Stimulated activated CD8-positive, alpha-beta memory T cell treated with anti-CD3 and anti-CD28 coated beads, Interleukin-2, amount 100 ng/mL, for 1 hour (primary cell): ENCODE measurements at regions not wholly inside any gene's neighbourhood (a gene's known extent, or its start where the extent isn't known, plus 50 kb on each side); places are given as distances from the start of the nearest gene placed in this dataset.
"Not testable (repeated sequence)": the region's sequence is repeated elsewhere in the genome, so short reads cannot be mapped to it uniquely, and the experiment has no call there.

Experiments used
- DNase-seq, 2 donors: peaks; one replicate each; pipeline ENCODE4 v3.0.0-alpha.2; 2020; ENCODE audit warnings: low read depth in 2 of 2

DNA sequence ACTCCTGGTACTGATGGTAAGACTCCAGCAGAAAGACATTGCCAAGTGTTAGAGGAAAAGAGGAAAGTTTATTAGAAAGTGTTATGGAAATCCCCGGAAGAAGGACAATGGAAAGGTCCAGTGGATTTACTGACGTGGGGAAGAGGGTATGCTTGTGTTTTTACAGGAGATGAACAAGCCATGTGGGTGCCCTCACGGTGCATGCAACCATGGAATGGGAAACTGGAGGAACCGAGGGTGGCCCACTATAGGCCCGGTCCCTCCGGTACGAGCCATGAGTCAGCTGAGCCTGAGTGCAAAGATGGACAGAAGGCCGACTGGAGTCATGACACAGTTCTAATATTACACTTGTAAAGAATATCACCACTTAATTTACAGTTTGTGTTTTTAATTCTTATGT lies 123.3 kb upstream of the ZCCHC13 start:
- DNase-seq, result no peak

DNA sequence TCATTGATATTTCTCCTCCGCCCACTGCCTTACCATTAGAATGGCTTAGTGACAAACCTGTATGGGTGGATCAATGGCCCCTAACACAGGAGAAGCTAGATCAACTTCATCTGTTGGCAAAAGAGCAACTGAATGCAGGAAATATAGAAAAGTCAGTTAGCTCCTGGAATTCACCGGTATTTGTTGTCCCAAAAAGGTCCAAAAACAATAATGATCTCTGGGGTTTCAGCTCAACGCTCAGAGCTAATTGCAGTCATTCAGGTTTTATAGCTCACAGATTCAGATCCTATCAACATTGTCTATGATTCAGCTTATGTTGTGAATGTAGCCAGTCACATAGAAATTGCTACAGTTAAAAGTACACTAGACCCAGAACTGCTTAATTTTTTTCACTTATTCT lies 124.0 kb upstream of the ZCCHC13 start:
- no peak for DNase-seq

DNA sequence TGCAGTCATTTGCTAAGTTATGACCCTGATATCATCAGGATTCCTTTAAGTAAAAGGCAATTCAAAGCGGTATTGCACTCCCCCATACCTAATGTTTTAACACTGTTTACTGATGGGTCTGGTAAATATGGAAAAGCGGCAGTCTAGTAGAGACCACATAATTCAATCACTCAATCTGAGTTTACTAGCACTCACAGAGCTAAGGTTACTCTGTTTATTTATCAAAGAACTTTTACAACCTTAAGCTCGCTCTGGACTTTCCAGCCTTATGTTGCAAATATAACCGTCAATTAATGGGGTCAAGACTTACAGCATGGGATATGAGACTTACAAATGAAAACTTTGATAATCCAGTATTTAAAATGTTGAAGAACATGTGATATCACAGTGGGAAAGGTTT lies 124.5 kb upstream of the ZCCHC13 start:
- no peak for DNase-seq

- no peak for DNase-seq
Observed at GRCh38 chrX:74179071-74179470, 124.9 kb upstream of the ZCCHC13 start.

DNA sequence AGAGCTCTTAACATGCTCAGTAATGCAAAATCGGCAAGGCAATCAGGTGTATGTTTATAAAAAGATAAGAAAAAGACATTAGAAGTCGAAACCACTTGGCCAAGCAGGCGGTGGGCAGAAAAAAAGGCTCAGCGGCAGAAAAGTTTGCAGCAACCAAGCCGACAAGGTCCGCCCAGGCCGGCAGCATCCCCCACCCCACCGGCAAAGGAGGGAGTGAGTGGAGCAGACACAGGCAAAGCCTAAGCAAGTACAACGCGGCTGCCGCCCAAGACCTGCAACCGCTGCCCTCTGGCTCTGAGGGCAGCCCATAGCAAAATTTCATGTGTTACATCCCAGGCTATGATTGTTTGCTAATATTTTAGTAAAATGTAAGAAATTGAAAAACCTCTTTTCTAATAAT lies 125.4 kb upstream of the ZCCHC13 start:
- DNase-seq, result no peak

DNA sequence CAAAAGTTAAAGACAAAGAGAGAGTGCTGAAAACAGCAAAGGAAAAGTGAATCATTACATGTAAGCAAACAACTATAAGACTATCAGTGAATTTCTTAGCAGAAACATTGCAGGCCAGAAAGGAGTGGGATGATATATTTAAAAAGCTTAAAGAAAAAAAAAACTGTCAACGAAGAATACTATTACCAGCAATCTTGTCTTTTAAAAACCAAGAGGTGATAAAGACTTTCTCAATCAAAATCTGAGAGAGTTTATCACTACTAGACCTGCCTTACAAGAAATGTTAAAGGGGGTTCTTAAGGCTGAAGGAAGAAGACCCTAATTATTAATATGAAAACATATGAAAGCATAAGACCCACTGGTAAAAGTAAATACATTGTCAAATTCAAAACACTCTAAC lies 132.5 kb upstream of the ZCCHC13 start:
- no peak for DNase-seq

DNA sequence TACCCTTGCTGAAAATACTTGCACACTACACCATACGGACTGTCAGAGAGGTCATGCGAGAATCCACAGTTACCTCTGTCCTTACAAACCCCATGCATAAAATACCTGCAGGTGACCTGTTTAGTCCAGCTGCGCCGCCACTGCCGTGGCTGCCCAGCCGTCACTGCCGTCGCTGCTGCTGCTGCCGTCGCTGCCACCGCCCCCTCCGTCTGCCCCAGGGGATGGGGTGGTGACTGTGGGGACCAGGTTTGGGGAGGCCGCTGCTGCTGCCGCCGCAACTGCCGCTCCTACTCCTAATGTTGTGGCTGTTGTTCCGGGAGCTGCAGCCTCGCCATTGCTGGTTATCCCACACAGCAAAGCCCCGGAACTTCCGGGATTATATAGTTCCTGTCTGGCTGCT lies 141.8 kb upstream of the ZCCHC13 start:
- DNase-seq, result no peak

GRCh38 chrX:74160816-74161215 lies 143.2 kb upstream of the ZCCHC13 start:
- DNase-seq, result no peak

DNA sequence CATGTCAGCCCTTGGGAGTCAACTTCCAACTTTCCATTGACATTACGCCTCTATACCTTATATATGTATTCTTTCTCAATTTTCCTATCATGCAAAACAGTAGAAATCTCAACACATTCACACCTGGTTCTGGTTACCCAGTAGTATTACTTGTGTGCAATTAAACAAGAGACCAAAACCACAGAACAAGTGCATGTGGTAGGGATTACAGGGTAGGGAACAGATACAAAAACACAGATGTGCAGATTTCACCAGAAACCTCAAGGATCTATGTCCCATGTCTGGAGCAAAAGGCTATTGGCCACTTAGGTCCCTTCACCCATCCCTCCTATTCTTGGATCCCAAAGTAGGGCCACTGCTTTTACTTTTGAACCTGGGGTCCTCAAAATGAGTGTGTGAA lies 143.6 kb upstream of the ZCCHC13 start:
- no peak for DNase-seq

DNA sequence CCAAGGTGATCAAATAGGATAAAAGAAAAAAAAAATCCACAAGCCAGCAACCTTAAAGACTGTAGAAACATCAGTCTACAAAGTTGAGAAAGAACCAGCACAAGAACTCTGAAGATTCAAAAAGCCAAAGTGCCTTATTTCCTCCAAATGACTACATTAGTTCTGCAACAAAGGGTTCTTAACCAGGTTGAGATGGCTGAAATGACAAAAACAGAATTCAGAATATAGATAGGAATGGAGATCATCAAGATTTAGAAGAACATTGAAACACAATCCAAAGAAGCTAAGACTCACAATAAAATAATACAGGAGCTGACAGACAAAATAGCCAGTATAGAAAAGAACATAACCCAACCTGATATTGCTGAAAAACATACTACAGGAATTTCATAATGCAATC lies 156.5 kb upstream of the ZCCHC13 start:
- no peak for DNase-seq

GRCh38 chrX:74138943-74139342 lies 165.0 kb upstream of the ZCCHC13 start:
- no peak for DNase-seq

GRCh38 chrX:74133156-74133796 lies 170.7 kb upstream of the ZCCHC13 start:
- DNase-seq, result no peak

DNA sequence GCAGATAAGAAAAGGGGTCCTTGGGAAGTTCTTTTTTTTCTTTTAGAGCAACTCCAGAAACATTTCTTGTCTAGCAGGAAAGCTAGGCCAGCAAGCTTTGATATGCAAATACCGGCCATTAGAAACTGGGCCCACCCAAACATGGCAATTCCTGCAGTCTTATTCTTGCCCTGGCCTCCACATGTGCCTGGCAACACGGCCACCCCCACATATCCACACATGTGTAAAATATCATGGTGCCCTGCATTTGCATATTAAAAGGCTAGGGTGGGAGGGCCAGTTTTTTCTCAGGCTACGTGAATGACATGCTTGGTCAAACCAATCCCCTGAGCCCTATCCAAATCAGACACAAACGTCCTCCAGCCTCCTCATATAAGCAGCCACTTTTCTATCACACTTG lies 171.7 kb upstream of the ZCCHC13 start:
- no peak for DNase-seq

DNA sequence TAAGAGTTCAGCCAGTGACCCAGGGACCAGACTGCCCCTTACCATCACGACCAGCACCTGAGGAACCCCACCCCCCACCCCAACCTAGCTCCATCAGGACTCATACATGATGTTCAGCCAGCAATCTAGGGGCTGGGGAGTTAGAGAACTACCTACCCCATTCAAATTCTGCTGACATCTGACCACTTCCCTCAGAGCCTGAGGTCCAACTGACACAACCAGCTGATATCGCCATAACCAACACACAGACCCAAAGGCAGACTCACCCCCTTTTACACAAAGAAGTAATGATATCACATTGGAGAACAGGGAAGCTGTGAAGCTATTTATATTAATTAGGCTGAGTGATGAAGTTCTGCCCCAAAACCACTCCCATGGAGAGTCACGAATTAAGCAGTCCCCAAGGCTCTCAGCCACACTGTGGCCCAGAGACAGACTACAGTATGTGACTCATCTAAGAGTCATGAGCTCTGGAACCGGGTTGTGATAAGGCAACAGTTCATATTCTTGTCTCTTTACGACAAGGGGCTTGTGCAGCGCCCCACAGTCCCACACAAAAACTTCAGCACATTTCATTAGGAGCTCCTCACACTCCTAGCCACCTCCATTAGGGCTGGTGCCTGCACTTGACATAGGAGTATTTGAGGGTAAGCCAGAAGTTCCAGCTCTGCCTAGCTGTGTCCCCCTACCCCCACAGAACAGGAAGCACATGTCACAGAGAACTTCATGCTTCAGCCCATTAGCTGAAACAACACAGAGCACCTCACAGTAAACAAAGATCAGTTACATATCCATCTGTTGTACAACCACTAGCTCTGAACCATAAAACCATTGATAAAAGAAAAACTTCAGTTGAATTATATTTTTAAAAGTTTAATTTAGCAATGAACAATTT lies 184.7 kb upstream of the ZCCHC13 start:
- DNase-seq, result no peak

- no peak for DNase-seq
Observed at GRCh38 chrX:74117962-74118902, 185.7 kb upstream of the ZCCHC13 start.

DNA sequence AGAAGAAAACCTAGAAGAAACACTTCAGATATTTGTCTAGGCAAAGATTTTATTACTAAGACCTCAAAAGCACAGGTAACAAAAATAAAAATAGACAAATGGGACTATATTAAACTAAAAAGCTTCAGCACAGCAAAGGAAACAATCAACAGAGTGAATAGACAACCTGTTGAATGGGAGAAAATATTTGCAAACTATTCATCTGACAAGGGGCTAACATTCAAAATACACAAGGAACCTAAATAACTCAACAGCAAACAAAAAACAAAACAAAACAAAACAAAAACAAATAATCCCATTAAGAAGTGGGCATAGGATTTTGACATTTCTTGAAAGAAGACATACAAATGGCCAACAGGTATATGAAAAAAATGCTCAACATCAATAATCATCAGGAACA lies 192.7 kb upstream of the ZCCHC13 start:
- no peak for DNase-seq

GRCh38 chrX:74107666-74108065 lies 196.3 kb upstream of the ZCCHC13 start:
- no peak for DNase-seq

GRCh38 chrX:74104356-74105015 lies 199.5 kb upstream of the ZCCHC13 start:
- no peak for DNase-seq

GRCh38 chrX:74098407-74098806 lies 205.6 kb upstream of the ZCCHC13 start:
- DNase-seq, result not testable (repeated sequence)

DNA sequence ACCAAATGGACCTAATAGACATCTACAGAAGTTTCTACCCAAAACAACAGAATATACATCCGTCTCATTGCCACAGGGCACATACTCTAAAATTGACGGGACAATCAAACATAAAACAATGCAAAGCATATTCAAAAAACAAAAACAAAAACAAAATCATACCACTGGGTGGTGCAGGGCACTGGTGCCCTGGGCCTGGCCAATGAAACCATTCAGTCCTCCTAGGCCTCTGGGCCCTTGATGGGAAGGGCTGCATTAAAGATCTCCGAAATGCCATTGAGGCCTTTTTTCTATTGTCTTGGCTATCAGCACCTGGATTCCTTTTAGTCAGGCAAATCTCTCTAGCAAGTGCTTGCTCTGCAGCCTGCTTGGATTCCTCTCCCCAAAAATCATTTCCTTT lies 213.9 kb upstream of the ZCCHC13 start:
- no peak for DNase-seq

DNA sequence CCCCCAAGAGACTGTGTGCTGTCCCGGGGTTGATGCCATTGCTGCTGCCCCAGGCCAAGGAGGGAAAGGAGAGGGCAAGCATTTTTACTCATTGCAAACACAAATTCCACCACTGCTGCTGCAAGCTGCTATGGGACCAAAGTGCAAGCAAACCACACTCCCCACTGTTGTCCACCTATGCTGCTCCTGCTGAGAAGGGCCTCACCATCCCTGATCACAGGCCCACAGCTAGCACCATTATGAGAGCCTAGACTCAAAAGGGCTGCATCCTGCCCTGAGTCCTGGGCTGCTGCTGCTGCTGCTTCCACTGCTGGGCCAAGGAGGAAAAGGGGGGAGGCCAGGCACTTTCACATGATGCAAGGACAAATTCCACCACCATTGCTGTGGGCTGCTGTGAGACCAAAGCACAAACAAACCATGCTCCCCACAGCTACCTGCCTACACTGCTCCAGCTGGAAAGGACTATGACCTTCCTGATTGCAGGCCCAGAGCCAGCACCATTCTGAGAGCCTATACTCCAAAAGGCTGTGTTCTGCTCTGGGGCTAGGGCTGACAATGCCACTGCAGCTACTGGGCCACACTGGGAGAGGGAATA lies 218.2 kb upstream of the ZCCHC13 start:
- DNase-seq, result no peak
